KMS-11 (cell line): ENCODE measurements at regions not wholly inside any gene's neighbourhood (a gene's known extent, or its start where the extent isn't known, plus 50 kb on each side); places are given as distances from the start of the nearest gene placed in this dataset.

Experiments
- H2AFZ ChIP-seq: fragments of 200-600 bp; sonication (generic); 2 replicates; pipeline ENCODE4 v1.6.1; 2016; ENCODE audit warnings: antibody characterized with exemption, mixed run types, low read depth
- H3K27ac ChIP-seq: fragments of 200-600 bp; sonication (generic); 2 replicates; pipeline ENCODE4 v1.6.1; 2016; ENCODE audit warnings: mild to moderate bottlenecking, mixed run types
- H3K27me3 ChIP-seq: fragments of 200-600 bp; sonication (generic); 2 replicates; pipeline ENCODE4 v1.6.1; 2017; ENCODE audit warnings: mild to moderate bottlenecking, low read depth, mixed run types, moderate library complexity; ENCODE audit not compliant: insufficient read depth
- H3K36me3 ChIP-seq: fragments of 200-600 bp; sonication (generic); 2 replicates; pipeline ENCODE4 v1.6.1; 2017; ENCODE audit warnings: mild to moderate bottlenecking, mixed run types; ENCODE audit not compliant: insufficient read depth
- H3K4me1 ChIP-seq: fragments of 200-600 bp; sonication (generic); 2 replicates; pipeline ENCODE4 v1.6.1; 2016; ENCODE audit warnings: mild to moderate bottlenecking, low read depth, mixed run types; ENCODE audit not compliant: poor library complexity, severe bottlenecking
- H3K4me2 ChIP-seq: fragments of 200-600 bp; sonication (generic); 2 replicates; pipeline ENCODE4 v1.7.0; 2016; ENCODE audit warnings: mild to moderate bottlenecking, mixed run types
- H3K4me3 ChIP-seq: fragments of 200-600 bp; sonication (generic); IDR thresholded peaks from 2 replicates; pipeline ENCODE4 v1.6.1; 2017; ENCODE audit warnings: low read depth, low read length, mixed read lengths; ENCODE audit not compliant: insufficient read depth
- H3K79me2 ChIP-seq: fragments of 200-600 bp; sonication (generic); 2 replicates; pipeline ENCODE4 v1.6.1; 2016; ENCODE audit warnings: low read depth, mixed run types; ENCODE audit not compliant: insufficient read depth
- H3K9ac ChIP-seq: fragments of 200-600 bp; sonication (generic); 2 replicates; pipeline ENCODE4 v1.6.1; 2016; ENCODE audit warnings: mild to moderate bottlenecking, mixed run types
- H4K20me1 ChIP-seq: fragments of 200-600 bp; sonication (generic); 2 replicates; pipeline ENCODE4 v1.6.1; 2016; ENCODE audit warnings: mild to moderate bottlenecking, mixed run types; ENCODE audit not compliant: insufficient read depth
- CTCF ChIP-seq: fragments of 200-600 bp; sonication (generic); conservative IDR thresholded peaks from 2 replicates; pipeline ENCODE4 v1.6.1; 2017; ENCODE audit warnings: low read depth, mild to moderate bottlenecking, antibody characterized with exemption, low read length, moderate library complexity, mixed read lengths

- Histone ChIP-seq H3K27me3 (no peaks in the 10 kb centered on the region), H4K20me1 (no peaks in the 10 kb centered on the region), H3K4me3 (no peak overlapping the region), H3K79me2 (no peaks in the 10 kb centered on the region), H2AFZ (no peak overlapping the region), H3K27ac (no peak overlapping the region), H3K4me2 (no peak overlapping the region), H3K36me3 (no peaks in the 10 kb centered on the region), H3K4me1 (no peaks in the 10 kb centered on the region), H3K9ac (no peak overlapping the region)
- no peak for TF ChIP-seq CTCF
Measured at GRCh38 chr22:47775191-47775590, 1012.7 kb downstream of the TBC1D22A start.

GRCh38 chr22:47773635-47774034 lies 1011.2 kb downstream of the TBC1D22A start:
- no peaks in the 10 kb centered on the region for H3K79me2 ChIP-seq
- H3K27me3 ChIP-seq, result no peaks in the 10 kb centered on the region
- H3K9ac ChIP-seq, result no peak overlapping the region
- no peak overlapping the region for H3K4me2 ChIP-seq
- no peak for TF ChIP-seq CTCF
- no peaks in the 10 kb centered on the region for H3K4me1 ChIP-seq
- no peaks in the 10 kb centered on the region for H3K36me3 ChIP-seq
- no peak overlapping the region for H2AFZ ChIP-seq
- H3K4me3 ChIP-seq, result no peak overlapping the region
- H3K27ac ChIP-seq, result no peak overlapping the region
- H4K20me1 ChIP-seq, result no peaks in the 10 kb centered on the region

- H3K79me2 ChIP-seq, result no peaks in the 10 kb centered on the region
- H3K9ac ChIP-seq, result no peak overlapping the region
- H3K4me1 ChIP-seq, result no peaks in the 10 kb centered on the region
- no peaks in the 10 kb centered on the region for H3K36me3 ChIP-seq
- H4K20me1 ChIP-seq, result no peaks in the 10 kb centered on the region
- no peak overlapping the region for H3K4me3 ChIP-seq
- no peak overlapping the region for H2AFZ ChIP-seq
- H3K27ac ChIP-seq, result no peak overlapping the region
- H3K4me2 ChIP-seq, result no peak overlapping the region
- no peak for TF ChIP-seq CTCF
- H3K27me3 ChIP-seq, result no peaks in the 10 kb centered on the region
Measured at GRCh38 chr22:47772864-47773263, 1010.4 kb downstream of the TBC1D22A start.

GRCh38 chr22:47769652-47770051 lies 1007.2 kb downstream of the TBC1D22A start:
- TF ChIP-seq CTCF, result no peak
- H3K27me3 ChIP-seq, result no peaks in the 10 kb centered on the region
- no peak overlapping the region for H2AFZ ChIP-seq

More at GRCh38 chr22:47769652-47770051, 1007.2 kb downstream of the TBC1D22A start:
- no peak overlapping the region for H3K4me3 ChIP-seq
- no peak overlapping the region for H3K27ac ChIP-seq
- no peaks in the 10 kb centered on the region for H3K4me1 ChIP-seq
- no peak overlapping the region for H3K9ac ChIP-seq
- no peaks in the 10 kb centered on the region for H3K36me3 ChIP-seq
- no peak overlapping the region for H3K4me2 ChIP-seq
- H4K20me1 ChIP-seq, result no peaks in the 10 kb centered on the region
- H3K79me2 ChIP-seq, result no peaks in the 10 kb centered on the region
